C4-2B (cell line): ENCODE measurements at regions not wholly inside any gene's neighbourhood (a gene's known extent, or its start where the extent isn't known, plus 50 kb on each side); places are given as distances from the start of the nearest gene placed in this dataset.
"Not testable (repeated sequence)": the region's sequence is repeated elsewhere in the genome, so short reads cannot be mapped to it uniquely, and the experiment has no call there.

Source experiments
- H3K27ac ChIP-seq: fragments of 450-650 bp; 2 replicates; pipeline ENCODE4 v1.5.1; 2017
- CTCF ChIP-seq: fragments of 450-650 bp; conservative IDR thresholded peaks from 2 replicates; pipeline ENCODE4 v1.5.1; 2017; ENCODE audit warnings: mild to moderate bottlenecking
- ZFX ChIP-seq: fragments of 450-650 bp; IDR thresholded peaks from 2 replicates; pipeline ENCODE4 v1.6.1; 2017

- TF ChIP-seq CTCF, result no peak
- TF ChIP-seq ZFX, result no peak
Measured at GRCh38 chr9:108396193-108396592, 459.6 kb downstream of the ACTL7B start.

GRCh38 chr9:108395421-108395820 lies 460.4 kb downstream of the ACTL7B start:
- TF ChIP-seq ZFX (no peak), CTCF (no peak)
- no peak overlapping the region for H3K27ac ChIP-seq

More at GRCh38 chr9:108396193-108396592, 459.6 kb downstream of the ACTL7B start:
- H3K27ac ChIP-seq, result no peak overlapping the region

- no peak overlapping the region for H3K27ac ChIP-seq
- TF ChIP-seq CTCF (no peak), ZFX (no peak)
Measured at GRCh38 chr9:108394726-108395125, 461.1 kb downstream of the ACTL7B start.

GRCh38 chr9:108393481-108394001 lies 462.2 kb downstream of the ACTL7B start:
- H3K27ac ChIP-seq, result not testable (repeated sequence)

- no peak for TF ChIP-seq CTCF
- TF ChIP-seq ZFX, result no peak
Measured at GRCh38 chr9:108392877-108393276, 462.9 kb downstream of the ACTL7B start.

GRCh38 chr9:108389056-108389455 lies 466.7 kb downstream of the ACTL7B start:
- TF ChIP-seq CTCF (no peak), ZFX (no peak)
- no peak overlapping the region for H3K27ac ChIP-seq

More at GRCh38 chr9:108392877-108393276, 462.9 kb downstream of the ACTL7B start:
- H3K27ac ChIP-seq, result no peak overlapping the region

- no peak overlapping the region for H3K27ac ChIP-seq
- no peak for TF ChIP-seq CTCF
- no peak for TF ChIP-seq ZFX
Measured at GRCh38 chr9:108386859-108387384, 468.9 kb downstream of the ACTL7B start.

GRCh38 chr9:108386032-108386431 lies 469.8 kb downstream of the ACTL7B start:
- TF ChIP-seq CTCF (no peak), ZFX (no peak)

More at GRCh38 chr9:108386032-108386431, 469.8 kb downstream of the ACTL7B start:
- no peak overlapping the region for H3K27ac ChIP-seq
